ENCODE measurements at regions not wholly inside any gene's neighbourhood (a gene's known extent, or its start where the extent isn't known, plus 50 kb on each side); places are given as distances from the start of the nearest gene placed in this dataset.

DNA sequence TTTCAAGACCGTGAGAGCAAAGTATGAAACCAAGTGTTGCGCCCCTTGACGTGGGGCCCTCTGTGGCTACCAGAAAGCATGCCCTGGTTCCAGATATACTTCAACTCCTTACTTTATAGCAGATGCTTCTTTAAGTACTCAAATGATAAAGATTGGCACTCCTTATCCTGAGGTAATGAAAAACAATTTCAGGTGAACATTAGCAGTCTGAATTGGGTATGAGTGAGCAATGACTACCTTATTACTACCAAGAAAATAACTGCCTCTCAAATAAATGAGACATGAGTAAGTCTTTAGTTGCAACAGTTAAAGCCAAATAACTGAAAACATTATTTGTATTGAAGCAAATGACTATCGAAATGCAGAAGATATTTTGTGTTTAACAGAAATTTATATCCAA lies 408.7 kb downstream of the MMUT start:
- TF ChIP-seq, protein P1, sequence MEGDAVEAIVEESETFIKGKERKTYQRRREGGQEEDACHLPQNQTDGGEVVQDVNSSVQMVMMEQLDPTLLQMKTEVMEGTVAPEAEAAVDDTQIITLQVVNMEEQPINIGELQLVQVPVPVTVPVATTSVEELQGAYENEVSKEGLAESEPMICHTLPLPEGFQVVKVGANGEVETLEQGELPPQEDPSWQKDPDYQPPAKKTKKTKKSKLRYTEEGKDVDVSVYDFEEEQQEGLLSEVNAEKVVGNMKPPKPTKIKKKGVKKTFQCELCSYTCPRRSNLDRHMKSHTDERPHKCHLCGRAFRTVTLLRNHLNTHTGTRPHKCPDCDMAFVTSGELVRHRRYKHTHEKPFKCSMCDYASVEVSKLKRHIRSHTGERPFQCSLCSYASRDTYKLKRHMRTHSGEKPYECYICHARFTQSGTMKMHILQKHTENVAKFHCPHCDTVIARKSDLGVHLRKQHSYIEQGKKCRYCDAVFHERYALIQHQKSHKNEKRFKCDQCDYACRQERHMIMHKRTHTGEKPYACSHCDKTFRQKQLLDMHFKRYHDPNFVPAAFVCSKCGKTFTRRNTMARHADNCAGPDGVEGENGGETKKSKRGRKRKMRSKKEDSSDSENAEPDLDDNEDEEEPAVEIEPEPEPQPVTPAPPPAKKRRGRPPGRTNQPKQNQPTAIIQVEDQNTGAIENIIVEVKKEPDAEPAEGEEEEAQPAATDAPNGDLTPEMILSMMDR (IDR thresholded peaks at IDR 0.05; ENCODE audit: low read depth, low read length): no peak
- no peak overlapping the region for H3K4me3 ChIP-seq (ENCODE audit: low read depth, low read length)
- DNase-seq (ENCODE audit: low read depth, low spot score): no peak
- in situ Hi-C loops (cut with HindIII; ENCODE audit: low sequenced_read_pairs): no loop called here

DNA sequence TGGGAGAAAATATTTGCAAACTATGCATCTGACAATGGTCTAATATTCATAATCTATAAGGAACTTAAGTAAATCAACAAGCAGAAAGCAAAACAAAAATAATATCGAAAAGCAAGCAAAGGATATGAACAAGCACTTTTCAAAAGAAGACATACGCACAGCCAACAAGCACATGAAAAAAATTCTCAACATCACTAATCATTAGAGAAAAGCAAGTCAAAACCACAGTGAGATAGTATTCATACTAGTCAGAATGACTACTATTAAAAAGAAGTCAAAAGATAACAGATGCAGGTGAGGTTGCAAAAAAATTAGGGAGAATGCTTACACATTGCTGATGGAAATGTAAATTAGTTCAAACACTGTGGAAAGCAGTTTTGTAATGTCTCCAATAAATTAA lies 410.2 kb downstream of the MMUT start:
- in situ Hi-C loops (cut with HindIII; ENCODE audit: low sequenced_read_pairs): no loop called here
- no peak for DNase-seq (ENCODE audit: low read depth, low spot score)
- H3K4me3 ChIP-seq (ENCODE audit: low read depth, low read length): no peak overlapping the region
- TF ChIP-seq, protein P1 (IDR thresholded peaks at IDR 0.05; ENCODE audit: low read depth, low read length): no peak

DNA sequence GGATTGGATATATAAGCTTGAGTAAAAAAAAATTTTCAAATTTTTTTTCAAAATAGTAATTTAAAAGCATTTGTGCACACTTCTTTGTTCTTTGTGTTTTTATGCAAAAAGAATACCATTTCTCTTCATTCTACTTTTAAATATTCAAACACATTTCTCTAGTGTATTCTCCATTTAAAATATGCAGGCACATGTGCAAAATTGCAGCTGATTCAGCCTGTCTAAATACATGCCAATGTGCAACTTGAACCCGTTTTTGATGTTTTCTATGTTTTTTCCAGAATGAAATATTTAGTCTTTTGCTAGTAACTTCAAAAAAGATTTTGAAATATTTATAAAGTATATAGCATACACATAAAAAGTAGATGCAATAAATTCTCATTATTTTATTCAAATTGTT lies 411.8 kb downstream of the MMUT start:
- no peak overlapping the region for H3K4me3 ChIP-seq (ENCODE audit: low read depth, low read length)
- in situ Hi-C loops (cut with HindIII; ENCODE audit: low sequenced_read_pairs): no loop called here
- DNase-seq (ENCODE audit: low read depth, low spot score): no peak
- TF ChIP-seq, protein P1 (IDR thresholded peaks at IDR 0.05; ENCODE audit: low read depth, low read length): no peak

DNA sequence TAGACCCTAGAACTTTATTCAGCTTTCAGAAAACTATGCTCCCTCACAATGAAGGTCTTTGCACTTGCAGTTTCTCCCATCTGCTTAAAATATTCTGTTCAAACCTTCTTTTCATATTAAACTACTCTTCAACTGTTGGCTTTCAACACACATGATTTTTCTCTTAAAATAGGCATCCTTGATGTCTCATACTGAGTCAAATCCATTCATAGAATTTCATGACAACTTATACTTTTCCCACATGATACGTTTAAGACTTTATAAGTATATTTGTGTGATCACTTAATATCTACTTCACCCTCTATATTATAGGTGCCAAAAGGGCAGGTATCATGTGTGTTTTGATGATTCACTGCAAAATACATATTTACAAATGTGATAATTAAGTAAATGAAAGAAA lies 412.5 kb downstream of the MMUT start:
- in situ Hi-C loops (cut with HindIII; ENCODE audit: low sequenced_read_pairs): no loop called here
- TF ChIP-seq, protein P1 (IDR thresholded peaks at IDR 0.05; ENCODE audit: low read depth, low read length): no peak
- H3K4me3 ChIP-seq (ENCODE audit: low read depth, low read length): no peak overlapping the region
- no peak for DNase-seq (ENCODE audit: low read depth, low spot score)

DNA sequence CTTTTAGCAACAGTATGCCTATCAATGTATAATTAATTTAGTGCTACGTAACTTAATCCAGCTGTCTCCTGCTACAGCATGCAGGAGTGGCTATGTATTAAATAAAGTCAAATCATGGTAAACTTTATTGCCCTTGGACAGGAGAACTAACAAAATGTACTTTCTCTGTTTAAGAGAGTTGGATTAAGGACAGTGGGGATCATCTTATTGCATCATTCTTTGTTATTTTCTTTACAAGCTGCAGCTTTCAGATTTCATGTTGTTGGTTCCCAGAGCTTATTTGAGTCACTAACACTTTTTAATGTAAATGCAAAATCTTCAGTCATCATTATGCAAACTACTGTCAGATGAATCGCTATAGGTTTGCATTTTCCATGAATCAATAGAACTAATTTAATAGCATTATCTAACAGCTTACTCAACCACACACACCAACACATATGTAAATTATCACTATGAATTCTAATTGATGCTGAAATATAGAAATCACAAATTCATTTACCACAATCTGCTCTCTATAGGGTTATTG lies 424.7 kb downstream of the MMUT start:
- TF ChIP-seq, protein P1 (IDR thresholded peaks at IDR 0.05; ENCODE audit: low read depth, low read length): no peak

DNA sequence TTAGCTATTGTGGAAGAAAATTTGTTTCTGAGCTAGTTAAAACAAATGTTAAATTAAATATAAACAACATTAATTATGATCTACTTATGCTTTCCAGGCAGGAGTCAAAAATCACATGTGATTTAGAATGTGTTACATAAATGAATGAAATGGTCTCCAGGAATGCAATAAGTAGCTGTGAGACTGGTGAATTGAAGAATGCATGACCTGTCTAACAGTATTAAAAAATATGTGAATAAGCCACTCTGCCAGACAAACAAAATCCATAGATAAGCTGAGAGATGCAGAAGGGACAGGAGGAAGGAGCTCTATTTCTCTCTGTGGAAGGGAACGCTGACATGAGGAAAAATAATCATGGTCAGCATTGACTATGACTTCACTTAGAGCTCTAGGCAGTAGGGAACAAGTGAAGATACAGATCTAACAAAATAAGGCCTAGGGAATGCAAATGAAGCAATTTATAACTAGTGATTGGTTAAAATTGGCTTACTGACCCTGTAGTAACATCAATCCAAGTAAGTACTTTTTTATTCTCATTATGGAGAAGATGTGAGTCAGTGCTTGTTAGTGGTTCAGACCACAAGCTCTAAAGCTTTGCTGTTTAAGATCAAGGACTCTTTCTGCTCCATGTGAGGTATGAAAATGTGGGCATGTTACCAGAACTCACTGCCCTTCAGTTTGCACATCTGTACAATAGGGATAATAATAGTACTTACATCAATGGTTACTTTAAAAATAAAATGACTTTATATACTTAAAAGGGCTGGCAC lies 432.6 kb downstream of the MMUT start:
- in situ Hi-C loops (cut with HindIII; ENCODE audit: low sequenced_read_pairs): no loop called here

More for the DNA sequence above, 424.7 kb downstream of the MMUT start:
- in situ Hi-C loops (cut with HindIII; ENCODE audit: low sequenced_read_pairs): no loop called here
- DNase-seq (ENCODE audit: low read depth, low spot score): no peak
- H3K4me3 ChIP-seq (ENCODE audit: low read depth, low read length): no peak overlapping the region

More for the DNA sequence above, 432.6 kb downstream of the MMUT start:
- TF ChIP-seq, protein P1 (IDR thresholded peaks at IDR 0.05; ENCODE audit: low read depth, low read length): no peak
- H3K4me3 ChIP-seq (ENCODE audit: low read depth, low read length): no peak overlapping the region
- peak; percentile 59 for DNase-seq (ENCODE audit: low read depth, low spot score)

All from astrocyte of the spinal cord (primary cell).